Esophagus squamous epithelium (tissue), 5 donors: ENCODE measurements at regions not wholly inside any gene's neighbourhood (a gene's known extent, or its start where the extent isn't known, plus 50 kb on each side); places are given as distances from the start of the nearest gene placed in this dataset.

Source experiments
- DNase-seq: peaks from one replicate; lab custom pipeline; 2025; lab: John Stamatoyannopoulos, UW
- H3K27ac ChIP-seq, 4 donors: fragments of 200-600 bp; sonication (generic); one replicate each; pipeline ENCODE4 v1.5.1; 2016 to 2019; ENCODE audit warnings: mild to moderate bottlenecking in 1 of 4
- H3K27me3 ChIP-seq, 4 donors: fragments of 200-600 bp; sonication (generic); 1 replicate in 3 of 4; 2 replicates in 1 of 4; pipeline versions ENCODE4 v1.5.1 to v1.6.0; 2017 to 2021; ENCODE audit warnings: antibody characterized with exemption in 1 of 4
- H3K36me3 ChIP-seq, 3 donors: fragments of 200-600 bp; sonication (generic); one replicate each; pipeline ENCODE4 v1.5.1; 2016 to 2019
- H3K4me1 ChIP-seq, 3 donors: fragments of 200-600 bp; sonication (generic); one replicate each; pipeline ENCODE4 v1.5.1; 2017 to 2019
- H3K4me3 ChIP-seq, 4 donors: fragments of 200-600 bp; sonication (generic); 1 replicate in 3 of 4; 2 replicates in 1 of 4; pipeline ENCODE4 v1.5.1; 2016 to 2019; ENCODE audit warnings: mild to moderate bottlenecking in 2 of 4, moderate library complexity in 1 of 4
- H3K9me3 ChIP-seq, 3 donors: fragments of 200-600 bp; sonication (generic); one replicate each; pipeline ENCODE4 v1.5.1; 2016 to 2019
- CTCF ChIP-seq, 6 experiments: fragments of 450-650 bp in 4 of 6; fragments of 200-600 bp in 2 of 6; sonication (generic) in 2 of 6; IDR thresholded peaks; one replicate each; pipeline ENCODE4 v1.5.1; 2016 to 2019; ENCODE audit warnings: antibody characterized with exemption in 6 of 6, mild to moderate bottlenecking in 4 of 6, moderate library complexity in 4 of 6
- POLR2A ChIP-seq, 4 donors: fragments of 450-650 bp; IDR thresholded peaks; one replicate each; pipeline ENCODE4 v1.6.1; 2017; ENCODE audit warnings: antibody characterized with exemption in 4 of 4, mild to moderate bottlenecking in 4 of 4, moderate library complexity in 3 of 4
- WGBS, 2 donors: methylation state at CpG; one replicate each; pipeline ENCODE4 v1.1.5; 2018; 5-methylcytosine and 5-hydroxymethylcytosine counted together
- intact Hi-C: fragments of 100-400 bp; cut with DNase I; formaldehyde crosslinking; loops from one replicate; pipeline ENCODE4 v1.15.0; 2022
- small RNA-seq, 4 donors: library from RNA; depleted of rRNA; stranded (forward); fragments of <200 nt; gene quantifications; one replicate each; pipeline ENCODE3, GENCODE V24; 2016
- donor health status: DM: yes; HTN: yes; CAD: no.

GRCh38 chr6:90646940-90647339 lies 60.1 kb upstream of the MAP3K7 start:
- Histone ChIP-seq H3K27me3 (no peaks in the 10 kb centered on the region), H3K36me3 (no peaks in the 10 kb centered on the region), H3K27ac (no peak overlapping the region), H3K4me3 (no peak overlapping the region), H3K9me3 (no peaks in the 10 kb centered on the region), H3K4me1 (no peaks in the 10 kb centered on the region)
- no peak for DNase-seq
- WGBS, 2 donors = 17 to 48% methylated on average over 1 of the region's 1 CpG
- intact Hi-C loops = no loop called here
- TF ChIP-seq POLR2A (IDR thresholded peaks at IDR 0.05) = no peak
- no peak for TF ChIP-seq CTCF (IDR thresholded peaks at IDR 0.05)

- H3K27me3 ChIP-seq = no peaks in the 10 kb centered on the region
- H3K36me3 ChIP-seq = no peaks in the 10 kb centered on the region
- no peak overlapping the region for H3K27ac ChIP-seq
- DNase-seq = no peak
- no peaks in the 10 kb centered on the region for H3K9me3 ChIP-seq
- intact Hi-C loops = no loop called here
- TF ChIP-seq CTCF (IDR thresholded peaks at IDR 0.05) = no peak
- no peak for TF ChIP-seq POLR2A (IDR thresholded peaks at IDR 0.05)
- H3K4me1 ChIP-seq = no peaks in the 10 kb centered on the region
- H3K4me3 ChIP-seq = no peak overlapping the region
- WGBS, 2 donors = 35 to 44% methylated on average over 4 of the region's 4 CpGs
Observed at GRCh38 chr6:90645634-90646033, 58.8 kb upstream of the MAP3K7 start.

GRCh38 chr6:90644492-90644891 lies 57.6 kb upstream of the MAP3K7 start:
- Histone ChIP-seq H3K4me3 (no peak overlapping the region), H3K27me3 (no peaks in the 10 kb centered on the region), H3K9me3 (no peaks in the 10 kb centered on the region), H3K27ac (no peak overlapping the region), H3K4me1 (no peaks in the 10 kb centered on the region), H3K36me3 (no peaks in the 10 kb centered on the region)
- whole genome bisulfite sequencing, 2 donors = 44 to 80% methylated on average over 2 of the region's 2 CpGs
- TF ChIP-seq CTCF (IDR thresholded peaks at IDR 0.05) = no peak
- TF ChIP-seq POLR2A (IDR thresholded peaks at IDR 0.05) = no peak
- DNase-seq = no peak
- intact Hi-C loops = no loop called here

GRCh38 chr6:90643381-90643780 lies 56.5 kb upstream of the MAP3K7 start:
- Histone ChIP-seq H3K4me1 (no peaks in the 10 kb centered on the region), H3K9me3 (peaks cover 0 to under 1% (median 0%) of the 10 kb centered on the region in 3 donors), H3K36me3 (no peaks in the 10 kb centered on the region), H3K27me3 (no peaks in the 10 kb centered on the region), H3K27ac (no peak overlapping the region), H3K4me3 (no peak overlapping the region)
- no peak for TF ChIP-seq CTCF (IDR thresholded peaks at IDR 0.05)
- no peak for TF ChIP-seq POLR2A (IDR thresholded peaks at IDR 0.05)
- intact Hi-C loops = no loop called here
- no peak for DNase-seq
- 31 to 42% methylated on average over 3 of the region's 3 CpGs for WGBS, 2 donors

DNA sequence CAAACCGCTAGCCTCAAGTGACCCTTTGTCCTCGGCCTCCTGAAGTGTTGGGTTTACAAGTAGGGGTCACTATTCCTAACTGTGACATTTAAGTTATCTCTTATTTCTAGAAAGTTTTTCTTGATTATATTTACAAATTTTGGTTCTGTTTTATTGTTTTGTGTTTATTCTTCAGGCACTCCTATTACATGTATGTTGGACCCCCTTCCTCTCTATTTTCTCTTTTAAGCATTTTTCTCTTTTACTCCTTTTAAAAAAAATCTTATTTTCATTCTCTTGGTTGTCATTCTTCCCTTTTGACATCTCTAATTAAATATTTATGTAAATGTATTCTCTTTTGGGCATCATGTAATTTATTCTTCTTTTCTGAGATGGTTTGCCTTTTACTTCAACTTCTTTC lies 50.4 kb upstream of the MAP3K7 start:
- intact Hi-C loops = no loop called here
- no peaks in the 10 kb centered on the region for H3K36me3 ChIP-seq
- no peaks in the 10 kb centered on the region for H3K27me3 ChIP-seq
- WGBS, 2 donors = 91 to 97% methylated on average over 2 of the region's 2 CpGs
- DNase-seq = no peak
- no peak overlapping the region for H3K4me3 ChIP-seq
- TF ChIP-seq POLR2A (IDR thresholded peaks at IDR 0.05) (no peak), CTCF (IDR thresholded peaks at IDR 0.05) (no peak)
- no peaks in the 10 kb centered on the region for H3K4me1 ChIP-seq
- H3K27ac ChIP-seq = no peak overlapping the region
- H3K9me3 ChIP-seq = peaks cover 0 to 16% (median 0%) of the 10 kb centered on the region in 3 donors

Small RNAs in the stretch of these regions (small RNA-seq; reads per million reads assigned to genes)
- 0 reads per million in 4 donors for gene MIR4643
- gene MTATP6P25 = 0 reads per million in 4 donors
- gene MTCO1P56 = 0 reads per million in 4 donors
- gene MTND4LP19 = 0 reads per million in 4 donors
- gene RF00012 = 0 reads per million in 4 donors
- gene RN7SL415P = 0 reads per million in 4 donors
